ENCODE measurements at regions not wholly inside any gene's neighbourhood (a gene's known extent, or its start where the extent isn't known, plus 50 kb on each side); places are given as distances from the start of the nearest gene placed in this dataset.

DNA sequence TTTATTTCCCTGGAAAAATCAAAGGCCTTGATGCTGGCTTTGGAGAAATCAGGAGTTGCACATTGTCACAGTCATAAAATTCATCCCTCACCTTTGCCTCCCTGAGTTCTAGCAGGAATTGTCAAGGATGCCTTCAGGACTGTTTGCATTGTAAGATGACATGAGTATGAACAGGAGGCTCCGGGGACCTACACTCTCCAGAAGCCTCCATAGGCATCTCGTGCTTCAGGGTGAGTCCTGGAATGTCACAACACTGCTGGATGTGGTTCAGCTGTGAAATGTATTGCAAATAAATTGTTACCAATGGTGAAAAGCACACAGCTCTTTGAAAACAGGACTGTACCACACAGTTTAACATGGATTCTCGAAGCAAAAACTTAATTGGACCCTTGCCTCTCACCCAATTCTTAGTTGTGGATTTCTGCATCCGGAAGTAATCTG lies 535.4 kb upstream of the C16orf82 start:
- Histone ChIP-seq H3K4me3 (no peak overlapping the region), H2AFZ (ENCODE audit: control insufficient read depth, low read depth, low read length) (no peak overlapping the region), H3K4me1 (ENCODE audit: control insufficient read depth, insufficient read depth, low read length) (no peaks in the 10 kb centered on the region), H3K27me3 (replicated peaks in 1 of 2; ENCODE audit: control insufficient read depth in 2 of 2, insufficient read depth in 2 of 2, low read length in 1 of 2) (no peaks in the 10 kb centered on the region; a peak in 1 of 4 replicates), H3K4me2 (ENCODE audit: control insufficient read depth, insufficient read depth) (no peak overlapping the region), H3K27ac (ENCODE audit: control insufficient read depth, insufficient read depth) (no peak overlapping the region), H3K9me3 (replicated peaks; ENCODE audit: control insufficient read depth, insufficient read depth, low read length) (no peaks in the 10 kb centered on the region), H3K9ac (ENCODE audit: control insufficient read depth, insufficient read depth, low read length) (no peak overlapping the region), H4K20me1 (ENCODE audit: control insufficient read depth, insufficient read depth) (no peaks in the 10 kb centered on the region), H3K79me2 (ENCODE audit: control insufficient read depth, insufficient read depth, low read length) (no peaks in the 10 kb centered on the region), H3K36me3 (ENCODE audit: control insufficient read depth in 2 of 2, insufficient read depth in 2 of 2, low read length in 1 of 2) (no peaks in the 10 kb centered on the region)
- ChIA-PET POLR2A (interaction anchor here (0.6 kb wide), 1 partner anchor 1000 kb away, joined by 3 read pairs; no protein-coding TSS in a partner anchor), RAD21 (ENCODE audit: unreplicated experiment) (no interaction called here), SMC1A (ENCODE audit: uncharacterized antibody, unreplicated experiment) (interaction anchor here (1.2 kb wide), 1 partner anchor 8 kb away, joined by 3 read pairs; no protein-coding TSS in a partner anchor), CTCF (no interaction called here)
- DNase-seq (ENCODE audit: low read depth, low spot score) = no peak
- BruUV-seq (replicated peaks) = no TSS peak
- intact Hi-C loops (cut with micrococcal nuclease; ENCODE audit: unreplicated experiment) (no loop called here), in situ Hi-C loops (cut with MboI) (no loop called here)
- no peak for ATAC-seq
- TF ChIP-seq CEBPZ (IDR thresholded peaks at IDR 0.05; ENCODE audit: low read depth, low read length) (no peak), IKZF2 (IDR thresholded peaks at IDR 0.05) (no peak), ZBTB33 (IDR thresholded peaks at IDR 0.05) (no peak), KAT2A (conservative IDR thresholded peaks at IDR 0.05; ENCODE audit: control insufficient read depth, low read depth, low read length) (no peak), HDAC2 (IDR thresholded peaks at IDR 0.05) (no peak), ESRRA (IDR thresholded peaks at IDR 0.05; ENCODE audit: low read length) (no peak), FOXM1 (IDR thresholded peaks at IDR 0.05; ENCODE audit: low read depth, low read length) (no peak)
- FAIRE-seq = no peak
- WGBS (ENCODE audit: insufficient coverage, insufficient replicate concordance, low lambda C conversion rate, missing lambda C conversion rate) = 23% methylated on average over 4 of the region's 4 CpGs

Measured in GM12878 (cell line).